GM21423 (cell line): ENCODE measurements at regions not wholly inside any gene's neighbourhood (a gene's known extent, or its start where the extent isn't known, plus 50 kb on each side); places are given as distances from the start of the nearest gene placed in this dataset.
A peak's percentile ranks its signal among the peaks of the same experiment; 100 is the strongest.

Experiments
- ATAC-seq: cut with Tn5 transposase; IDR thresholded peaks from one replicate; pipeline ENCODE4 v1.9.1; 2021; ENCODE audit warnings: mild to moderate bottlenecking, moderate library complexity; ENCODE audit not compliant: unreplicated experiment

GRCh38 chr2:129299338-129299737, 680.1 kb upstream of the RAB6C start:
- ATAC-seq = no peak

- no peak for ATAC-seq
Observed at GRCh38 chr2:129299756-129300155, 679.7 kb upstream of the RAB6C start.

GRCh38 chr2:129300456-129300855, 679.0 kb upstream of the RAB6C start:
- no peak for ATAC-seq

GRCh38 chr2:129301431-129301913, 678.0 kb upstream of the RAB6C start:
- no peak for ATAC-seq

GRCh38 chr2:129302106-129302505, 677.4 kb upstream of the RAB6C start:
- ATAC-seq = no peak

- ATAC-seq = no peak
Observed at GRCh38 chr2:129302561-129303183, 676.8 kb upstream of the RAB6C start.

- ATAC-seq = no peak
Observed at GRCh38 chr2:129314120-129314519, 665.3 kb upstream of the RAB6C start.

GRCh38 chr2:129318581-129319421, 660.7 kb upstream of the RAB6C start:
- ATAC-seq = no peak

- no peak for ATAC-seq
Observed at GRCh38 chr2:129319422-129319717, 660.1 kb upstream of the RAB6C start.

- no peak for ATAC-seq
Observed at GRCh38 chr2:129320288-129320687, 659.2 kb upstream of the RAB6C start.

- ATAC-seq = no peak
Observed at GRCh38 chr2:129324349-129324748, 655.1 kb upstream of the RAB6C start.

GRCh38 chr2:129325151-129325550, 654.3 kb upstream of the RAB6C start:
- ATAC-seq = no peak

GRCh38 chr2:129329574-129329973, 649.9 kb upstream of the RAB6C start:
- ATAC-seq = no peak

- no peak for ATAC-seq
Observed at GRCh38 chr2:129330504-129330903, 649.0 kb upstream of the RAB6C start.

- no peak for ATAC-seq
Observed at GRCh38 chr2:129331638-129332037, 647.8 kb upstream of the RAB6C start.

- no peak for ATAC-seq
Observed at GRCh38 chr2:129334128-129334527, 645.3 kb upstream of the RAB6C start.

GRCh38 chr2:129334696-129335410, 644.6 kb upstream of the RAB6C start:
- ATAC-seq = no peak

GRCh38 chr2:129336276-129336675, 643.2 kb upstream of the RAB6C start:
- no peak for ATAC-seq

- no peak for ATAC-seq
Observed at GRCh38 chr2:129337076-129337475, 642.4 kb upstream of the RAB6C start.

GRCh38 chr2:129345540-129345939, 633.9 kb upstream of the RAB6C start:
- ATAC-seq = no peak

GRCh38 chr2:129347486-129348217, 631.8 kb upstream of the RAB6C start:
- ATAC-seq = peak; percentile 99
